H9 (cell line): ENCODE measurements at regions not wholly inside any gene's neighbourhood (a gene's known extent, or its start where the extent isn't known, plus 50 kb on each side); places are given as distances from the start of the nearest gene placed in this dataset.

Experiments used
- DNase-seq: peaks from one replicate; pipeline ENCODE4 v3.0.0-alpha.2; 2017
- H2AFZ ChIP-seq: one replicate; pipeline ENCODE4 v1.6.1; 2013; ENCODE audit warnings: mild to moderate bottlenecking, low read length, control low read depth, moderate library complexity
- H2AK5ac ChIP-seq: 2 replicates; pipeline ENCODE4 v1.6.1; 2013; ENCODE audit warnings: low read length, control low read depth, mixed read lengths; ENCODE audit not compliant: insufficient read length
- H2BK120ac ChIP-seq: one replicate; pipeline ENCODE4 v1.6.1; 2013; ENCODE audit warnings: low read depth, mild to moderate bottlenecking, low read length, control low read depth, inconsistent platforms; ENCODE audit not compliant: poor library complexity, severe bottlenecking
- H2BK12ac ChIP-seq: 2 replicates; pipeline ENCODE4 v1.6.1; 2013; ENCODE audit warnings: low read length, control low read depth, mixed read lengths, low read depth; ENCODE audit not compliant: insufficient read length
- H2BK15ac ChIP-seq: 2 replicates; pipeline ENCODE4 v1.6.1; 2013; ENCODE audit warnings: low read depth, low read length, control low read depth
- H2BK20ac ChIP-seq: one replicate; pipeline ENCODE4 v1.6.1; 2013; ENCODE audit warnings: low read depth, mild to moderate bottlenecking, low read length, control low read depth, inconsistent platforms; ENCODE audit not compliant: poor library complexity, severe bottlenecking
- H2BK5ac ChIP-seq: 2 replicates; pipeline ENCODE4 v1.6.1; 2013; ENCODE audit warnings: low read length, control low read depth, mixed read lengths; ENCODE audit not compliant: insufficient read length
- H3K14ac ChIP-seq: 2 replicates; pipeline ENCODE4 v1.6.1; 2013; ENCODE audit warnings: low read length, control low read depth; ENCODE audit not compliant: insufficient read depth
- H3K18ac ChIP-seq: 2 replicates; pipeline ENCODE4 v1.6.1; 2013; ENCODE audit warnings: low read depth, mild to moderate bottlenecking, mixed read lengths, low read length, control low read depth; ENCODE audit not compliant: insufficient read length
- H3K23ac ChIP-seq: 2 replicates; pipeline ENCODE4 v1.6.1; 2013; ENCODE audit warnings: low read length, control low read depth, mixed read lengths, low read depth; ENCODE audit not compliant: insufficient read length
- H3K23me2 ChIP-seq: 2 replicates; pipeline ENCODE4 v1.6.1; 2013; ENCODE audit warnings: low read depth, mild to moderate bottlenecking, mixed read lengths, low read length, control low read depth; ENCODE audit not compliant: insufficient read length, poor library complexity, severe bottlenecking
- H3K27ac ChIP-seq: 2 replicates; pipeline ENCODE4 v1.5.1; 2013; ENCODE audit warnings: low read length, control low read depth, mixed read lengths, low read depth; ENCODE audit not compliant: insufficient read length
- H3K27me3 ChIP-seq: 2 replicates; pipeline ENCODE4 v1.6.1; 2013; ENCODE audit warnings: low read length, control low read depth, inconsistent platforms; ENCODE audit not compliant: insufficient read depth
- H3K4ac ChIP-seq: 2 replicates; pipeline ENCODE4 v1.6.1; 2013; ENCODE audit warnings: low read depth, mild to moderate bottlenecking, control low read depth, inconsistent platforms, low read length, moderate library complexity
- H3K4me1 ChIP-seq: 2 replicates; pipeline ENCODE4 v1.6.1; 2013; ENCODE audit warnings: low read length, control low read depth, inconsistent platforms; ENCODE audit not compliant: insufficient read depth
- H3K4me2 ChIP-seq: 2 replicates; pipeline ENCODE4 v1.6.1; 2013; ENCODE audit warnings: low read length, control low read depth, mixed read lengths; ENCODE audit not compliant: insufficient read length, insufficient read depth
- H3K56ac ChIP-seq: 2 replicates; pipeline ENCODE4 v1.6.1; 2013; ENCODE audit warnings: low read depth, mild to moderate bottlenecking, mixed read lengths, low read length, control low read depth; ENCODE audit not compliant: insufficient read length
- H3K79me1 ChIP-seq: 2 replicates; pipeline ENCODE4 v1.6.1; 2013; ENCODE audit warnings: low read depth, mild to moderate bottlenecking, moderate library complexity, low read length, control low read depth, inconsistent platforms; ENCODE audit not compliant: insufficient read depth, poor library complexity, severe bottlenecking
- H3K79me2 ChIP-seq: 2 replicates; pipeline ENCODE4 v1.6.1; 2013; ENCODE audit warnings: low read length, control low read depth, inconsistent platforms; ENCODE audit not compliant: insufficient read depth
- H3K9ac ChIP-seq: 2 replicates; pipeline ENCODE4 v1.6.1; 2013; ENCODE audit warnings: low read length, control low read depth, mixed read lengths; ENCODE audit not compliant: insufficient read length; ENCODE audit errors: extremely low read depth
- H3K9me3 ChIP-seq: one replicate; pipeline ENCODE4 v1.6.1; 2013; ENCODE audit warnings: low read depth, low read length, inconsistent platforms; ENCODE audit not compliant: control insufficient read depth
- H3T11ph ChIP-seq: one replicate; pipeline ENCODE4 v1.6.1; 2013; ENCODE audit warnings: mild to moderate bottlenecking, low read length, control low read depth, inconsistent platforms
- H4K20me1 ChIP-seq: one replicate; pipeline ENCODE4 v1.6.1; 2013; ENCODE audit not compliant: control insufficient read depth, insufficient read length, insufficient read depth
- H4K5ac ChIP-seq: 2 replicates; pipeline ENCODE4 v1.6.1; 2013; ENCODE audit warnings: low read depth, mild to moderate bottlenecking, mixed read lengths, low read length, control low read depth; ENCODE audit not compliant: insufficient read length
- H4K8ac ChIP-seq: replicated peaks from 2 replicates; pipeline ENCODE4 v1.6.1; 2013; ENCODE audit warnings: low read length, control low read depth, mixed read lengths, low read depth; ENCODE audit not compliant: insufficient read length
- H4K91ac ChIP-seq: 2 replicates; pipeline ENCODE4 v1.6.1; 2013; ENCODE audit warnings: low read depth, mild to moderate bottlenecking, moderate library complexity, mixed read lengths, low read length, control low read depth; ENCODE audit not compliant: insufficient read length
- H3K27ac Mint-ChIP-seq, 3 experiments: 2 replicates in 2 of 3; 3 replicates in 1 of 3; pipeline ENCODE4 v1.8.0; 2020 to 2021; ENCODE audit warnings: mixed read lengths in 3 of 3, mild to moderate bottlenecking in 1 of 3, moderate library complexity in 1 of 3
- H3K27me3 Mint-ChIP-seq: 2 replicates; pipeline ENCODE4 v1.8.0; 2021; ENCODE audit warnings: low read depth, mild to moderate bottlenecking, moderate library complexity, mixed read lengths
- H3K36me3 Mint-ChIP-seq, 3 experiments: 2 replicates in 2 of 3; 3 replicates in 1 of 3; pipeline ENCODE4 v1.8.0; 2020 to 2021; ENCODE audit warnings: low read depth in 3 of 3, mixed read lengths in 3 of 3; ENCODE audit not compliant: insufficient read depth in 1 of 3
- H3K4me1 Mint-ChIP-seq, 2 experiments: 2 replicates each; pipeline ENCODE4 v1.8.0; 2020; ENCODE audit warnings: mixed read lengths in 2 of 2
- H3K4me3 Mint-ChIP-seq, 2 experiments: 2 replicates in 1 of 2; 3 replicates in 1 of 2; pipeline ENCODE4 v1.8.0; 2020 to 2021; ENCODE audit warnings: mild to moderate bottlenecking in 2 of 2, mixed read lengths in 2 of 2, moderate library complexity in 1 of 2
- H3K9me3 Mint-ChIP-seq, 2 experiments: 2 replicates in 1 of 2; 3 replicates in 1 of 2; pipeline ENCODE4 v1.8.0; 2020; ENCODE audit warnings: mild to moderate bottlenecking in 2 of 2, mixed read lengths in 2 of 2, moderate library complexity in 1 of 2
- WGBS: extraction: QIAGEN DNeasy Blood & Tissue Kit; methylation state at CpG from one replicate; pipeline ENCODE4 v1.1.7; 2013; ENCODE audit warnings: missing lambda C conversion rate, low lambda C conversion rate, mixed read lengths; ENCODE audit not compliant: insufficient read length; ENCODE audit errors: extremely low coverage; 5-methylcytosine and 5-hydroxymethylcytosine counted together
- TF ChIP-seq, protein P1 (sequence below): fragments of 200-600 bp; sonication (generic); conservative IDR thresholded peaks from 3 replicates; pipeline ENCODE4 v1.8.0; 2021; ENCODE audit warnings: antibody characterized with exemption, mild to moderate bottlenecking

- Histone ChIP-seq H3K18ac (no peak overlapping the region), H3K27me3 (no peaks in the 10 kb centered on the region), H4K5ac (no peak overlapping the region), H3T11ph (no peak overlapping the region), H3K23me2 (no peaks in the 10 kb centered on the region), H4K8ac (no peak overlapping the region), H2BK20ac (no peak overlapping the region), H3K56ac (no peak overlapping the region), H2BK15ac (no peak overlapping the region), H2AFZ (no peak overlapping the region), H2AK5ac (no peak overlapping the region), H2BK12ac (no peak overlapping the region), H2BK120ac (no peak overlapping the region), H3K9ac (no peak overlapping the region), H3K4me2 (no peak overlapping the region), H3K79me2 (no peaks in the 10 kb centered on the region), H3K27ac (no peak overlapping the region), H2BK5ac (no peak overlapping the region), H3K4ac (no peak overlapping the region), H3K4me1 (no peaks in the 10 kb centered on the region), H4K91ac (no peak overlapping the region), H4K20me1 (no peaks in the 10 kb centered on the region), H3K79me1 (no peaks in the 10 kb centered on the region), H3K14ac (no peak overlapping the region), H3K23ac (no peak overlapping the region), H3K9me3 (no peaks in the 10 kb centered on the region)
- Mint-ChIP-seq H3K36me3 (no peaks in the 10 kb centered on the region), H3K4me3 (no peak overlapping the region), H3K4me1 (peaks cover 8 to 10% of the 10 kb centered on the region in 2 experiments), H3K9me3 (no peaks in the 10 kb centered on the region), H3K27me3 (peaks cover 5% of the 10 kb centered on the region), H3K27ac (no peak overlapping the region)
- no peak for DNase-seq
- WGBS, result no CpG with 5 or more reads among the region's 15 CpGs
- TF ChIP-seq, protein P1, sequence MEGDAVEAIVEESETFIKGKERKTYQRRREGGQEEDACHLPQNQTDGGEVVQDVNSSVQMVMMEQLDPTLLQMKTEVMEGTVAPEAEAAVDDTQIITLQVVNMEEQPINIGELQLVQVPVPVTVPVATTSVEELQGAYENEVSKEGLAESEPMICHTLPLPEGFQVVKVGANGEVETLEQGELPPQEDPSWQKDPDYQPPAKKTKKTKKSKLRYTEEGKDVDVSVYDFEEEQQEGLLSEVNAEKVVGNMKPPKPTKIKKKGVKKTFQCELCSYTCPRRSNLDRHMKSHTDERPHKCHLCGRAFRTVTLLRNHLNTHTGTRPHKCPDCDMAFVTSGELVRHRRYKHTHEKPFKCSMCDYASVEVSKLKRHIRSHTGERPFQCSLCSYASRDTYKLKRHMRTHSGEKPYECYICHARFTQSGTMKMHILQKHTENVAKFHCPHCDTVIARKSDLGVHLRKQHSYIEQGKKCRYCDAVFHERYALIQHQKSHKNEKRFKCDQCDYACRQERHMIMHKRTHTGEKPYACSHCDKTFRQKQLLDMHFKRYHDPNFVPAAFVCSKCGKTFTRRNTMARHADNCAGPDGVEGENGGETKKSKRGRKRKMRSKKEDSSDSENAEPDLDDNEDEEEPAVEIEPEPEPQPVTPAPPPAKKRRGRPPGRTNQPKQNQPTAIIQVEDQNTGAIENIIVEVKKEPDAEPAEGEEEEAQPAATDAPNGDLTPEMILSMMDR, result no peak
Observed at GRCh38 chr11:116636341-116636929, 136.4 kb downstream of the BUD13 start.
